PC-9 (cell line): ENCODE measurements at regions not wholly inside any gene's neighbourhood (a gene's known extent, or its start where the extent isn't known, plus 50 kb on each side); places are given as distances from the start of the nearest gene placed in this dataset.

Experiments
- EZH2 ChIP-seq: fragments of 200-600 bp; sonication (generic); IDR thresholded peaks from 2 replicates; pipeline ENCODE4 v1.8.0; 2017; ENCODE audit warnings: antibody characterized with exemption, low read depth
- TF ChIP-seq, protein P1 (sequence below): fragments of 200-600 bp; sonication (generic); conservative IDR thresholded peaks from 2 replicates; pipeline ENCODE4 v1.6.1; 2017; ENCODE audit warnings: mixed run types, antibody characterized with exemption, mild to moderate bottlenecking, moderate library complexity

DNA sequence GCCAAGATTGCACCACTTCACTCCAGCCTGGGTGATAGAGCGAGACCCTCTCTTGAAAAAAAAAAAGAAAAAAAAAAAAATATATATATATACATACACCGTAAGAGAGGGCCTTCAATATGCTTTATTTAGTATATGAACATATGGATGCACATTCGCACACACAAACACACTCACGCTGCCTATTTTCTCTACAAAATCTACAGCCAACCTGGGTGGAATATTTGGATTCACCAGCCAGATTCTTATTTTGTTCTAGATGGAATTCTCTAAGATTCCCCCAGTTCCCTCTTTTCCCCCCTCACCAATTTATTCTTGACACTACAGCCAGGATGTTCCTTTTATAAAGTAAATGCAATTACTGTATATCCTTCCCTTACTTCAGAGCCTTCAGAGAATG, 131.6 kb downstream of the TM2D1 start:
- TF ChIP-seq, protein P1, sequence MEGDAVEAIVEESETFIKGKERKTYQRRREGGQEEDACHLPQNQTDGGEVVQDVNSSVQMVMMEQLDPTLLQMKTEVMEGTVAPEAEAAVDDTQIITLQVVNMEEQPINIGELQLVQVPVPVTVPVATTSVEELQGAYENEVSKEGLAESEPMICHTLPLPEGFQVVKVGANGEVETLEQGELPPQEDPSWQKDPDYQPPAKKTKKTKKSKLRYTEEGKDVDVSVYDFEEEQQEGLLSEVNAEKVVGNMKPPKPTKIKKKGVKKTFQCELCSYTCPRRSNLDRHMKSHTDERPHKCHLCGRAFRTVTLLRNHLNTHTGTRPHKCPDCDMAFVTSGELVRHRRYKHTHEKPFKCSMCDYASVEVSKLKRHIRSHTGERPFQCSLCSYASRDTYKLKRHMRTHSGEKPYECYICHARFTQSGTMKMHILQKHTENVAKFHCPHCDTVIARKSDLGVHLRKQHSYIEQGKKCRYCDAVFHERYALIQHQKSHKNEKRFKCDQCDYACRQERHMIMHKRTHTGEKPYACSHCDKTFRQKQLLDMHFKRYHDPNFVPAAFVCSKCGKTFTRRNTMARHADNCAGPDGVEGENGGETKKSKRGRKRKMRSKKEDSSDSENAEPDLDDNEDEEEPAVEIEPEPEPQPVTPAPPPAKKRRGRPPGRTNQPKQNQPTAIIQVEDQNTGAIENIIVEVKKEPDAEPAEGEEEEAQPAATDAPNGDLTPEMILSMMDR = no peak
- no peak for TF ChIP-seq EZH2
